SIG-M5 treated with dmso at 0.1 percent for 504 hours (cell line): ENCODE measurements at regions not wholly inside any gene's neighbourhood (a gene's known extent, or its start where the extent isn't known, plus 50 kb on each side); places are given as distances from the start of the nearest gene placed in this dataset.
"Not testable (repeated sequence)": the region's sequence is repeated elsewhere in the genome, so short reads cannot be mapped to it uniquely, and the experiment has no call there.

ENCODE experiments used
- DNase-seq: peaks from one replicate; lab custom pipeline; 2025; ENCODE audit not compliant: unreplicated experiment; lab: John Stamatoyannopoulos, UW

DNA sequence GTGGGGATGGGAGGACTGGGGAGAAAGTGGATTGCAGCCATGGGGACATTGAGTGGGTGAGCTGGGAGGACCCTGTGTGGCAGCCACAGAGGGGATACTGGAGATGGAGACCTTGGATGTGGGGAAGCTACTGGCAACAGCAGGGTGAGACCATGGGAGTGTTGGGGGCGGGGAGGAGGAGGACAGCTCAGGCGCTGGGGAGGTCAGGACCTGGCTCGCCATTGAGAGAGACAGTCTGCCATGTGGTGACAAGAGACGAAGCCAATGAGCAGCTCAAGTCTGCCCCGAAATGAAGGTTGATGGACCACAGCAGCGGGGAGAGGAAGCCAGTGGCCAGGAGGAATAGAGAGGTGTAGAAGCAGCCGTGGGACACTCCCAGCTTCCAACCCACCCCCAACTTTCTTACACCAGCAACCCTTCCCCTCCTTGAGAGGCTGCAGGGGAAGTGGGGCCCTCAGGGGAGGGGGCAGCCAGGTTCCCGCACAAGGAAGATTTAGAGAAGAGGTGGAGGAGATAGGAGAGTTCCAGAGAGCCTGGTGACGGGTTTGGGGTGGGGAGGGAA, 118.1 kb downstream of the ASB7 start:
- DNase-seq: no peak

- peak; percentile 98 for DNase-seq
Measured at GRCh38 chr15:100721758-100722550, 119.6 kb downstream of the ASB7 start.

DNA sequence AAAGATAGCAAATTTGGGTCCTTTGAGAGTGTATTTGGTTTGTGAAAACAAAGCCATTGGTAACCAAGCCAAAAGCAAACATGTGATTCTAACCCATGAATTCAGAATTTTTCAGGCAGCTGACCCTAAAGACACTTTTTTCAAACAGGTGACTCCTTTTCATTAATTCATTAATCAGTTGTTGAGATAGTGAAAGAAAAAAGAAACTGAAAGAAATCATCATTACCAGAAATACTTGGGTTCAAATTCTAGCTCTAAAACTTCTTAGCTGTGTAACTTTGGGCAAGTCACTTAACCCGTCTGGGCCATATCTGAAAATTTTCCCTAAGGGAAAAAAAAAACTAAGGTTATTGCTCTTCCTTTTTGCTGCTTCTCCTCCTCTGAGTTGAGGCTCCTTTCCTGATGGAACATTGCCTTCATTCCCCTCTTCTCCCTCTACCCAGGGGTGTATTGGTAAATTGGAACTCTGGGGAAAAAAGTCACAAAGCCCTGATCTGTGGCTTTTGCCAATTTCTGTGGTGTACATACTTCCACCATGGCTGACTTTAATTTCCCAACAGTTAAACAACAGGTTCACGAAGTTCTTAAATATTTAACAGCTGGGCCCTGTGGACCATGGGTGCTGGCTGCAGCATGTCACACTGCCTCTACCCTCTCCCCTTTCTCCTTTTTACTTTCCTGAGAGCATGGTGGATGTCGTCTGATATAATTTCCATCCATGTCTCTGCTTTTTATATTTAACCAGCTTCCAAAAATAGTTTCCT, 120.3 kb downstream of the ASB7 start:
- no peak for DNase-seq

- no peak for DNase-seq
Measured at GRCh38 chr15:100723315-100723801, 121.0 kb downstream of the ASB7 start.

GRCh38 chr15:100725121-100726069, 123.0 kb downstream of the ASB7 start:
- DNase-seq: no peak

DNA sequence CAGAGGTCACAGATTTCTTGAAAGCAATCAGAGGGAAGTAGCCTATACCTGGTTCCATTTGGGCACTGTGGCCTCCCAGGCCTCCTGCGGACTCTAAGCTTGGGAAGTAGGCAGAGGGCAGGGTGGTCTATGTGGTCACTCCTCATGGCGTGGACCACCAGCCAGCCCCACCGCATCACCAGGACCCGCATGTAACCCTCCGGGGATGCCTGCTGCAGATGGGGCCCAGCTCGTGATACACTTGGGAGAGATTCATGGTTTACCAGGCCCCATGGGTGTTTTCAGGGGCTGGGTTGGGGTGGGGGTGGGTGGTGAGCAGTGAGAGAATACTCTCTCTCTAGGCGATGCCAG, 123.7 kb downstream of the ASB7 start:
- no peak for DNase-seq

GRCh38 chr15:100726421-100727190, 124.2 kb downstream of the ASB7 start:
- DNase-seq: no peak

- no peak for DNase-seq
Measured at GRCh38 chr15:100727291-100727851, 125.0 kb downstream of the ASB7 start.

DNA sequence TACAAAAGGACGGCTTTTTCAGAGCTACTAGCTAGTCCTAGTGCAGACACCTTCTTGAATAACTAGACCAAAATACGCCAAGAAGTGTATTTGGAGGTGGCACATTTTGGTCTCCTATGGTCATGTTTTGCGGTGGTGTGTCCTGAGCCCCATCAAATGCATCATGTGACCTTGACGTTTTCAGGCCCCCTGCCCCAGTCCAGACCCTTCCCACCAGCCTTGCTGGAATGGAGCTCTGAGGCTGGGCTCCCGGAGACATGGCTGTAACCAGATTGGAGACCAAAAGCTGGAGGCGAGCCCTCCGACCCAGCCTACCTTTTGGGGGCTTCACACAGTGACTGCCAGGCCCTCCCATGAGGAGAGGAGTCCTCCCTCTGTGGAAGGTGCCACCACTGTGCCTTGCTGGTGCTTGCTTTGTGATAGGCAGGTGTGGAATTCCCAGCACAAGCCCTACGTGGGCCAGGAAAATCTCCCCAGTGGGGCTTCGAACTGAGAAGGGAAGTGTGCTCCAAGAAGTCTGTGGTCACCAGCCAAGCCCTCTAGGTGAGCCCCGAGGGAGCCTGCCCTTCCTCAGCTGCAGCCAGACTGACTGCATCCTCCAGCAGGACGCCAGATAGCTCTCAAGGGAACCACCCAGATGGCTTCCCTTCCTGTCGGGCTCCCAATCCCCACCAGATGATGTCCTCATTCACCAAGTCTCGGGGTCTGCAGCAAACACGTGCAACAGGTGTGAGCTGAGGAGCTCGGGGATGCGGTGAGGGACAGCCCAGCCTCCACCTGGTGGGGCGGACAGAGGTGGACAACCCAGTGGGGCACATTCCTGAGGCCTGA, 126.2 kb downstream of the ASB7 start:
- DNase-seq: no peak

- DNase-seq: no peak
Measured at GRCh38 chr15:100729461-100729860, 127.1 kb downstream of the ASB7 start.

DNA sequence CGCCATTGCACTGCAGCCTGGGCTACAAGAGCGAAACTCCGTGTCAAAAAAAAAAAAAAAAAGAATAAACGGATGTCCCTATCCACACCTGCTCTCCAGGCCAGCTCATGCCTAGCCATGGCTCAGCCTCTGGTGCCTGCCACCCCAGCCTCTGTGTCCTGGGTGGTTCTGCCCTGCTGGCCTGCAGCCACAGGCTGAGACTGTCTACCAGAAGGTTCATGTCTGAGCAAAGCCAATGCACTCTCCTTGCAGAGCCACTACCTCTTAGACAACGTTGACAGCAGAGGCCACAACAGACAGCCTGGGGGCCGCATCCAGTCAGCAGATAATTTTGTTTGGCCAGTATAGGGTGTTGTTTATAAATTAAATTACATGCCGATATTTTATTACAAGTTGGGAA, 127.7 kb downstream of the ASB7 start:
- no peak for DNase-seq

DNA sequence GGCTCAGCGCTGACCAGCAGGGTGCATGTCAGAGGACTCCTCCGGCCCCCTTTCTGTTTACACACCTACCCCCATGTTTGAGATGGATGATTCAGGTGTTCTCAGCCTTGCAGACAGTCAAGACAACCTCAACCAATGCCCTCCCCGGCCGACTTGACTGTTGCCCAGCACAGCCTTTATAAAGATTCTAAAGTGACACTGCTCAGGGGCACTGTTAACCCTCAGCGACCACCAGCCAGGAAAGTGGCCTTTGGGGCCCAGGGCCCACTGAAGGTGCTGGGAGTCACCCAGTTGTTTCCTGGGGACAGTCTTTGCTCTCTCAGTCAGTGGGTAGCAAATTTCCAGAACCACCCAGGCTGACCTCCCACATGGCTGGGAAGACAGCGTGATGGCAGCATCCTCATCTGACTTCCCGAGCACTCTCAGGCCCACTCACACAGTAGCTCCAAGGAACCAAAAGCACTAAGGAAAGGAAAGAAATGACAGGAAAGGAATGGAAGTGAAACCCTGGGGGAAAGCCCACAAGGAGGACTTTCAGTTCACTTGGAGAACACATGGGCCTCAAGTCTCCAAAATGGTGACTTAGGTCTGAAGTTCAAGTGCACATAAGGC, 128.4 kb downstream of the ASB7 start:
- no peak for DNase-seq

DNA sequence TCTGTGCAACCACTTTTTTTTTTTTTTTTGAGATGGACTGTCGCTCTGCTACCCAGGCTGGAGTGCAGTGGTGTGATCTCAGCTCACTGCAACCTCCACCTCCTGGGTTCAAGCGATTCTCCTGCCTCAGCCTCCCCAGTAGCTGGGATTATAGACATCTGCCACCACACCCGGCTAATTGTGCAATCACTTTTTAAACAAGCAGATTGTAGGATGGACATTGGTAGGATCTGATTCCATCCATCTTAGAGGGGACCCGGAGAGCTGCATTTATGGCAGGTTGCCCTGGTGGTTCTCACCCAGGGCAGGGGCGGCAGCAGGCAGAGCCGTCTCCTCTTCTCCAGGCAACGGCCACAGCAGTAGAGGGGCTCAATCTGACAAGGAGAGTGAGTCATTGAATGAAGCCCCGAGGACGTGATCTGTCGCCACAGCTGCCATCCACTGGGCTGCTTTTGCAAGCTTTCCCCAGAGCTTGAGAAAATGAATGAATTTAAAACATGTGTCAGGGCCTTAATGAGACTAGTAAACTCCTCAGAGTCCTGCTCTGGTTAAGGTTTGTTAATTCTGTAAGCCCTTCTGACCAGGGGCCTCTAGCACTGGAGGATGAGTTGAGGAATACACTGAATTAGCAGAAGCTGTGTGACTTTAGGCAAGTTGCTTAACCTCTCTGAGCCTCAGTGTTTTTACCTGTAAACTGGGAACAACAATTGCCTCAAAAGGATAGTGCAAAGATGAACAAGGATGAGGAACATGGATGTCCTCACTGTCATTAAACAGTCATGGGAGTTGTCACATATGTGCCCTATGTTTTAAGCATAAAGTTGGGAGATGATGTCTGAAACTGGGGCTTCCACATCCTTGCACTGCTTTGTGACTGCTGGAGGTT, 129.1 kb downstream of the ASB7 start:
- no peak for DNase-seq

DNA sequence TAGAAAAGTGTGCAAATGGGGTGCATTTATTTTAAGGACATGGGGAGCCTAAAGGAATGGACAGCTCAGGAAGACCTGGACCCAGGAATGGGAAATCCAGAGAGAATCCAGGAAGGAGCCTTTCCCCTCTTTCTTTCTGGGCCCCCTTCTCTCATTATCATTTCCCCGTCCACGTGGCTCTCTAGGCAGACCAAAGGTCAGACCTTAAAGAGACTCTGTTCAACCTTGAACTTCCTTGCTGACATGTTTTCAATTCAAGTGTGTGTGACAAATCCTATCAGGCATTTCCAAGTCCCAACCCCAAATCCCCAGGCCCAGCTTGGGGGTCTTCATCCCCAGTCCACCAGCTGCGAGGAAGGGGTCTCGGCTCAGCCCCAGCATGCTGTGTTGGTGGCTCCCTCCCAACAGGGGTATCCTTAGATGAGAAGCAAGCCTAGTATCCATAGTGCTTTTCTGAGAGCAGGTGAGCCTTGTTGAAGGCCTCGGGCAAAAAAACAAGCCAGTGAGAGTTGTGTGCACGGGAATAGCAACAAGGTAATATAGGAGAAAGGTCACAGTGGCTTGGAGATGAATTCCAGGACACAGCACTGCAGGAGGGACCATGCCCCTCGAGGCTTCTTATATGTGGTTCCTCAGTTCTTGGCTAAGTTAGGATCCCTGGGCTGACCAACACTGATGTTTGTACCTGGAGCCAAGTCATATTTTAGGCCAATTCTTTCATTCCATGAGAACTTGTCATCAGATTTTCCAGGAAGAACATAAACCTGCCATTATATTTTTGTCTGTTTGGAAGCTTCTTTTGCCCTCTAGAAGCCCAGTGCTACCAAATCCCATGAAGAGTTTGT, 130.0 kb downstream of the ASB7 start:
- DNase-seq: no peak

DNA sequence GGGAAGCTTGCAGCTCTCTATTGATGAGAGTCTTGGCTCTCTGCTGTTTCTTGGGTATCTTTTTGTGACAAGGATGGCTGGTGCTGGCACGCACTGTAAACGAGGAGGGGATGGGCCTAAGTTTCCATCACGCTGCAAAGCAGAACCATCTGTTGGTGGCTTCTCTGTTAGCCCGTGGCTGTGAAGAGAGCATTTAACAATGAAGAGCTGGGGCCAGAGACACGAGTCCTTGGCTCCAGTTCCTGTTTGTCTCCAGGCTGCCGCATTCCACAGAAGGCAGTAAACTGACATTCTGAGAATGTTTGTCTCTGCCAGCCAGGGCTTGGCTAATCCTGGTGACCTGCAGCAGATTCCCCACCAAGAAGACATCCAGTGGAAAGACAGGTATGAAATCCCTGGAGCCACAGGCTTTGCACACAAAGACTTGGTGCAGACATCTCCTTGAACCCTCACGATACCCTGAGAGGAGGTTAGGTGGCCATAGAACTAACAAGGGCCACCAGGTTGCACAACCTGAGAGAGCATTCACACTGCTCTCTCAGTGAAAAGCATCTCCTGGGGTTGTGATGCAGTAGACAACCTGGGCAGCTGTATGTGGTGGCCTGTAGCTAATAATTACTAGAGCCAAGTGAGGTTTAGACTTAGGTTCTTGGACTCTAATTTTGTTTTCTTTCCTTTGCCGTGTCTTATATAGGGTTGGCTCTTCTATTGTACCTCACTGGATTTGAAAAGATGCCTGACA, 130.9 kb downstream of the ASB7 start:
- peak; percentile 8 for DNase-seq

DNA sequence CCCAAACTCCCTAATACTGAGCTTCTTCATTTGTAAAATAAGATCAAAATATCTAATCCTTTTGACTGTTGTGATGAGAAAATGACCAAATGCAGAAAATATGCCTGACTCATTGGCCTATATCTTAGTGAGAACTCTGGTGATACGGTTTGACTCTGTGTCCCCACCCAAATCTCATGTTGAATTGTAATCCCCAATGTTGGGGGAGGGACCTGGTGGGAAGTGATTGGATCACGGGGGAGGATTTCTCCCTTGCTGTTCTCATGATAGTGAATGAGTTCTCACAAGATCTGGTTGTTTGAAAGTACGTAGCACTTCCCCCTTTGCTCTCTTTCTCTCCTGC, 131.4 kb downstream of the ASB7 start:
- not testable (repeated sequence) for DNase-seq
